Gastrocnemius medialis (tissue), 4 donors: ENCODE measurements at regions not wholly inside any gene's neighbourhood (a gene's known extent, or its start where the extent isn't known, plus 50 kb on each side); places are given as distances from the start of the nearest gene placed in this dataset.

Experiments used
- POLR2A ChIP-seq, 2 donors: fragments of 450-650 bp; IDR thresholded peaks; one replicate each; pipeline ENCODE4 v1.6.1; 2017; ENCODE audit warnings: antibody characterized with exemption in 2 of 2, mild to moderate bottlenecking in 2 of 2, moderate library complexity in 2 of 2
- TF ChIP-seq, protein P1 (sequence below), 5 experiments: fragments of 450-650 bp in 3 of 5; fragments of 200-600 bp in 2 of 5; sonication (generic) in 2 of 5; IDR thresholded peaks in 4 of 5; conservative IDR thresholded peaks in 1 of 5; 1 replicate in 4 of 5; 2 replicates in 1 of 5; pipeline ENCODE4 v1.5.1; 2016 to 2019; ENCODE audit warnings: antibody characterized with exemption in 5 of 5, mild to moderate bottlenecking in 3 of 5, moderate library complexity in 3 of 5

- TF ChIP-seq, protein P1, sequence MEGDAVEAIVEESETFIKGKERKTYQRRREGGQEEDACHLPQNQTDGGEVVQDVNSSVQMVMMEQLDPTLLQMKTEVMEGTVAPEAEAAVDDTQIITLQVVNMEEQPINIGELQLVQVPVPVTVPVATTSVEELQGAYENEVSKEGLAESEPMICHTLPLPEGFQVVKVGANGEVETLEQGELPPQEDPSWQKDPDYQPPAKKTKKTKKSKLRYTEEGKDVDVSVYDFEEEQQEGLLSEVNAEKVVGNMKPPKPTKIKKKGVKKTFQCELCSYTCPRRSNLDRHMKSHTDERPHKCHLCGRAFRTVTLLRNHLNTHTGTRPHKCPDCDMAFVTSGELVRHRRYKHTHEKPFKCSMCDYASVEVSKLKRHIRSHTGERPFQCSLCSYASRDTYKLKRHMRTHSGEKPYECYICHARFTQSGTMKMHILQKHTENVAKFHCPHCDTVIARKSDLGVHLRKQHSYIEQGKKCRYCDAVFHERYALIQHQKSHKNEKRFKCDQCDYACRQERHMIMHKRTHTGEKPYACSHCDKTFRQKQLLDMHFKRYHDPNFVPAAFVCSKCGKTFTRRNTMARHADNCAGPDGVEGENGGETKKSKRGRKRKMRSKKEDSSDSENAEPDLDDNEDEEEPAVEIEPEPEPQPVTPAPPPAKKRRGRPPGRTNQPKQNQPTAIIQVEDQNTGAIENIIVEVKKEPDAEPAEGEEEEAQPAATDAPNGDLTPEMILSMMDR (IDR thresholded peaks at IDR 0.05 in 4 of 5, conservative IDR thresholded peaks at IDR 0.05 in 1 of 5), result no peak
- TF ChIP-seq POLR2A (IDR thresholded peaks at IDR 0.05), result no peak
Observed at GRCh38 chr15:35151381-35151780, 66.3 kb upstream of the NANOGP8 start.
